Heart right ventricle (tissue), 16 donors: ENCODE measurements at regions not wholly inside any gene's neighbourhood (a gene's known extent, or its start where the extent isn't known, plus 50 kb on each side); places are given as distances from the start of the nearest gene placed in this dataset.
A peak's percentile ranks its signal among the peaks of the same experiment; 100 is the strongest.

Source experiments
- ATAC-seq, 8 donors: fragments of 200-7000 bp; cut with Tn5 transposase; one replicate each; pipeline ENCODE4 v1.9.1; 2020; ENCODE audit warnings: mild to moderate bottlenecking in 8 of 8, moderate library complexity in 8 of 8, moderate number of reproducible peaks in 1 of 8
- DNase-seq, 2 donors: peaks; one replicate each; pipeline ENCODE4 v3.0.0-alpha.2; 2020
- H3K27ac ChIP-seq, 10 donors: fragments of 200-600 bp; sonication (generic) in 2 of 10; one replicate each; pipeline versions ENCODE4 v1.5.0 to v1.8.0; 2020 to 2022; ENCODE audit warnings: mild to moderate bottlenecking in 3 of 10
- H3K27me3 ChIP-seq, 7 donors: fragments of 200-600 bp; one replicate each; pipeline ENCODE4 v1.8.0; 2021 to 2022; ENCODE audit warnings: mild to moderate bottlenecking in 2 of 7
- H3K36me3 ChIP-seq, 9 donors: fragments of 200-600 bp; sonication (generic) in 1 of 9; one replicate each; pipeline versions ENCODE4 v1.5.0 to v1.8.0; 2020 to 2022; ENCODE audit warnings: mild to moderate bottlenecking in 2 of 9
- H3K4me1 ChIP-seq, 9 donors: fragments of 200-600 bp; sonication (generic) in 1 of 9; one replicate each; pipeline versions ENCODE4 v1.5.0 to v1.8.0; 2020 to 2022; ENCODE audit warnings: mild to moderate bottlenecking in 4 of 9
- H3K4me3 ChIP-seq, 10 donors: fragments of 200-600 bp; sonication (generic) in 2 of 10; one replicate each; pipeline versions ENCODE4 v1.5.0 to v1.8.0; 2020 to 2022; ENCODE audit warnings: mild to moderate bottlenecking in 7 of 10, moderate library complexity in 2 of 10
- H3K9me3 ChIP-seq, 11 donors: fragments of 200-600 bp in 10 of 11; sonication (generic) in 2 of 11; one replicate each; pipeline versions ENCODE4 v1.5.0 to v1.8.0; 2013 to 2022; ENCODE audit warnings: mild to moderate bottlenecking in 2 of 11, control low read depth in 1 of 11, moderate library complexity in 1 of 11
- CTCF ChIP-seq, 9 donors: fragments of 200-600 bp; sonication (generic) in 2 of 9; IDR thresholded peaks; one replicate each; pipeline versions ENCODE4 v1.5.0 to v1.8.0; 2021 to 2022; ENCODE audit warnings: antibody characterized with exemption in 9 of 9, mild to moderate bottlenecking in 5 of 9, moderate library complexity in 1 of 9
- WGBS, 2 donors: extraction: QIAGEN DNeasy Blood & Tissue Kit; methylation state at CpG; one replicate each; pipeline ENCODE4 v1.1.7; 2013; ENCODE audit warnings: inconsistent platforms in 1 of 2; 5-methylcytosine and 5-hydroxymethylcytosine counted together
- intact Hi-C, 10 donors: fragments of 100-400 bp; cut with DNase I; formaldehyde crosslinking; loops; one replicate each; pipeline versions ENCODE4 v1.11.1 to v1.14.2; 2022
- donor health status: Arrhythmogenic right ventricular cardiomyopathy.
- donor health status: ischemic (EF 13 %, LVEDD 7.1; RV severe dilation, severe dysfunction).
- donor health status: healthy with polysubstance abuse.
- donor health status: DM: no; HTN: yes; CAD: no.
- donor health status: DM: no; HTN: no; CAD: no.
- donor health status: ischemic (EF 25% LVEDD 6.9; RV normal size, moderate dysfunction).
- donor health status: ischemic (EF 25% LVEDD 5.7; RV mildly dilated, moderate dysfunction).
- donor health status: healthy.
- donor health status: DM: yes; HTN: yes; CAD: no.
- donor health status: Ischemic cardiomyopathy.
- donor health status: ischemic (EF 35%, LVEDD 5.7; RV mildly dilated, moderate dysfunction).
- donor health status: nonischemic (EF 11% LVEDD 7.7; RV severe dilation, severe dysfunction).
- donor health status: DM: yes; HTN: yes; CAD: no.
- donor health status: PGD.
- donor health status: ischemic (EF 29% LVEDD 5.4; RV normal size, mild dysfunction).
- donor health status: nonischemic (EF 23%, LVEDD 6.1; RV moderate dilation, normal function).

DNA sequence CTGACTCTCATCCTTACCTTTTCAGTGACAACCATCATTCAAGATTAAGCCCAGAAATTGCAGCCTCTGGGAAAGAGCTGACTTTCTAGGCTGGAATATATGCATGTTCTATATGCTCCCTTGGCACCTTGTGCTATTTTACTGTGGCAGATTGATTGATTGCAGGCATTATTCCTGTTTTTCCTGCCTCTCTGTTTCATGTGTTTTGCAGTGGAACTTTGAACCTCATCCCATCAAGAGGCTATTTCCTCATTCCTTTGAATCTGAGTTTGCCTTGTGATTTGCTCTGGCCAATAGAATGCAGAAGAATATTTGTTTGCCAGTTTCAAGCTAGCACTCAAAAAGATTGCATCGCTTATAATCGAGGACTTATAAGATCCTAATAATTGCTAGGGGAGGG is 174.8 kb upstream of the DCN start:
- Histone ChIP-seq H3K36me3 (no peaks in the 10 kb centered on the region), H3K4me3 (no peak overlapping the region), H3K27ac (no peak overlapping the region), H3K27me3 (no peaks in the 10 kb centered on the region), H3K9me3 (no peaks in the 10 kb centered on the region), H3K4me1 (peaks cover 0 to 4% (median 0%) of the 10 kb centered on the region in 9 donors)
- no peak for TF ChIP-seq CTCF (IDR thresholded peaks at IDR 0.05)
- DNase-seq = no peak
- intact Hi-C loops = loop anchor here in 5 of 10 donors (5.0 to 10.0 kb wide), 2 partner anchors 380 to 383 kb away; no protein-coding TSS in a partner anchor
- no peak for ATAC-seq
- 88 to 95% methylated on average over 2 of the region's 2 CpGs for WGBS, 2 donors

GRCh38 chr12:91356405-91356804 is 173.8 kb upstream of the DCN start:
- Histone ChIP-seq H3K27me3 (no peaks in the 10 kb centered on the region), H3K4me1 (no peaks in the 10 kb centered on the region), H3K4me3 (no peak overlapping the region), H3K27ac (no peak overlapping the region), H3K9me3 (peaks cover 0 to 4% (median 0%) of the 10 kb centered on the region in 11 donors), H3K36me3 (no peaks in the 10 kb centered on the region)
- 96 to 98% methylated on average over 1 of the region's 1 CpG for WGBS, 2 donors
- no peak for TF ChIP-seq CTCF (IDR thresholded peaks at IDR 0.05)
- ATAC-seq (no peak), DNase-seq (no peak)
- intact Hi-C loops = loop anchor here in 5 of 10 donors (5.0 to 10.0 kb wide), 2 partner anchors 379 to 382 kb away; no protein-coding TSS in a partner anchor

GRCh38 chr12:91355150-91356006 is 172.8 kb upstream of the DCN start:
- Histone ChIP-seq H3K36me3 (no peaks in the 10 kb centered on the region), H3K4me1 (no peaks in the 10 kb centered on the region), H3K9me3 (peaks cover 0 to 4% (median 0%) of the 10 kb centered on the region in 11 donors), H3K27ac (no peak overlapping the region), H3K27me3 (no peaks in the 10 kb centered on the region), H3K4me3 (no peak overlapping the region)
- intact Hi-C loops = loop anchor here in 7 of 10 donors (1.0 to 10.0 kb wide), 4 partner anchors 377 to 381 kb away; no protein-coding TSS in a partner anchor
- peak; percentile 53 to 87 (median 77) for TF ChIP-seq CTCF (IDR thresholded peaks at IDR 0.05)
- ATAC-seq (peak; percentile 82 to 92 (median 88)), DNase-seq (peak; percentile 37 to 62)
- WGBS, 2 donors = 30 to 32% methylated on average over 8 of the region's 8 CpGs

DNA sequence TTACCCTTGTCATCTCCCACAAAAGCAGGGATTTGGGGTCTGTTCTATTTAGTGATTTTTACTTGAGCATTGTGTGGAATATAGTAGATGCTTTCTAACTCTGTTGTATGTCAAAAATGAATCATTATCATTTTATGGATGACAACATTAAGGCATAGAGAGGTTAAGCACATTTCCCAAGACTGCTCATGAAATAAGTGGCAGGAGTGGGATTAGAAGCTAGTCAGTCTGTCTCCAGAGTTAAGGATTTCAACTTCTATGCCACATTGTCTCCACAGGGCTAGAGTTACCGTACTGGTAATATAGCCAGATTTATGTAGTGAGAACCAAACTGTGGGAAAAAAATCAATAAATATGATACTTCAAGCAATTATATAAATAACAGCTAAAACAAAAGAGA is 170.6 kb upstream of the DCN start:
- Histone ChIP-seq H3K4me1 (no peaks in the 10 kb centered on the region), H3K36me3 (no peaks in the 10 kb centered on the region), H3K27me3 (no peaks in the 10 kb centered on the region), H3K4me3 (no peak overlapping the region), H3K9me3 (peaks cover 0 to 4% (median 0%) of the 10 kb centered on the region in 11 donors), H3K27ac (no peak overlapping the region)
- ATAC-seq (no peak), DNase-seq (no peak)
- intact Hi-C loops = loop anchor here in 5 of 10 donors (5.0 to 10.0 kb wide), 3 partner anchors 376 to 1371 kb away; no protein-coding TSS in a partner anchor
- no peak for TF ChIP-seq CTCF (IDR thresholded peaks at IDR 0.05)
- WGBS, 2 donors = 93 to 100% methylated on average over 1 of the region's 1 CpG
